ENCODE measurements at regions not wholly inside any gene's neighbourhood (a gene's known extent, or its start where the extent isn't known, plus 50 kb on each side); places are given as distances from the start of the nearest gene placed in this dataset.

- TF ChIP-seq GABPA (IDR thresholded peaks at IDR 0.05; ENCODE audit: low read depth) = no peak
- no peak for TF ChIP-seq MLLT1 (IDR thresholded peaks at IDR 0.05)
- TF ChIP-seq IRF4 (IDR thresholded peaks at IDR 0.05; ENCODE audit: low read depth, low read length) = no peak
- TF ChIP-seq ETV6 (conservative IDR thresholded peaks at IDR 0.05 in 1 of 2, IDR thresholded peaks at IDR 0.05 in 1 of 2; ENCODE audit: borderline replicate concordance in 1 of 2, low read depth in 1 of 2) = no peak
- no peak for TF ChIP-seq STAT1 (conservative IDR thresholded peaks at IDR 0.05)
- TF ChIP-seq USF1 (IDR thresholded peaks at IDR 0.05; ENCODE audit: borderline replicate concordance, extremely low read length, insufficient read depth, low read depth, low read length) = no peak
- no peak for TF ChIP-seq RELB (IDR thresholded peaks at IDR 0.05; ENCODE audit: low read depth)
- TF ChIP-seq KDM1A (IDR thresholded peaks at IDR 0.05; ENCODE audit: borderline replicate concordance) = no peak
Measured at GRCh38 chr5:52409835-52410234, 377.9 kb upstream of the ITGA1 start (continued).

- ChIA-PET POLR2A (no interaction called here), SMC1A (ENCODE audit: uncharacterized antibody, unreplicated experiment) (no interaction called here), RAD21 (ENCODE audit: unreplicated experiment) (no interaction called here), CTCF (interaction anchor here (0.8 kb wide), 1 partner anchor 16 kb away, joined by 3 read pairs; no protein-coding TSS in a partner anchor)
- no peak overlapping the region for H2AFZ ChIP-seq (ENCODE audit: control insufficient read depth, low read depth, low read length)
- no peak overlapping the region for H3K9ac ChIP-seq (ENCODE audit: control insufficient read depth, insufficient read depth, low read length)
- BruUV-seq (replicated peaks) = no TSS peak
- H3K36me3 ChIP-seq (ENCODE audit: control insufficient read depth in 2 of 2, insufficient read depth in 2 of 2, low read length in 1 of 2) = no peaks in the 10 kb centered on the region
- no peak overlapping the region for H3K27ac ChIP-seq (ENCODE audit: control insufficient read depth, insufficient read depth)
- ATAC-seq (no peak), FAIRE-seq (no peak), DNase-seq (ENCODE audit: low read depth, low spot score) (no peak)
- no peaks in the 10 kb centered on the region for H4K20me1 ChIP-seq (ENCODE audit: control insufficient read depth, insufficient read depth)
- no peaks in the 10 kb centered on the region for H3K79me2 ChIP-seq (ENCODE audit: control insufficient read depth, insufficient read depth, low read length)
- intact Hi-C loops (cut with micrococcal nuclease; ENCODE audit: unreplicated experiment) (no loop called here), in situ Hi-C loops (cut with MboI) (no loop called here)
- no peak overlapping the region for H3K4me2 ChIP-seq (ENCODE audit: control insufficient read depth, insufficient read depth)
- H3K9me3 ChIP-seq (replicated peaks; ENCODE audit: control insufficient read depth, insufficient read depth, low read length) = no peaks in the 10 kb centered on the region
- no peak overlapping the region for H3K4me3 ChIP-seq
- H3K27me3 ChIP-seq (replicated peaks in 1 of 2; ENCODE audit: control insufficient read depth in 2 of 2, insufficient read depth in 2 of 2, low read length in 1 of 2) = no peaks in the 10 kb centered on the region; a peak in 1 of 4 replicates
- TF ChIP-seq BRCA1 (IDR thresholded peaks at IDR 0.05; ENCODE audit: low read depth, low read length) (no peak), CEBPZ (IDR thresholded peaks at IDR 0.05; ENCODE audit: low read depth, low read length) (no peak), CHD4 (IDR thresholded peaks at IDR 0.05) (no peak)
- WGBS (ENCODE audit: insufficient coverage, insufficient replicate concordance, low lambda C conversion rate, missing lambda C conversion rate) = 0% methylated on average over 1 of the region's 1 CpG
- no peaks in the 10 kb centered on the region for H3K4me1 ChIP-seq (ENCODE audit: control insufficient read depth, insufficient read depth, low read length)
Measured at GRCh38 chr5:52419357-52419756, 368.4 kb upstream of the ITGA1 start.
